NCI-H146 (cell line): ENCODE measurements at regions not wholly inside any gene's neighbourhood (a gene's known extent, or its start where the extent isn't known, plus 50 kb on each side); places are given as distances from the start of the nearest gene placed in this dataset.

ENCODE experiments used
- DNase-seq: peaks from one replicate; lab custom pipeline; 2025; lab: John Stamatoyannopoulos, UW

DNA sequence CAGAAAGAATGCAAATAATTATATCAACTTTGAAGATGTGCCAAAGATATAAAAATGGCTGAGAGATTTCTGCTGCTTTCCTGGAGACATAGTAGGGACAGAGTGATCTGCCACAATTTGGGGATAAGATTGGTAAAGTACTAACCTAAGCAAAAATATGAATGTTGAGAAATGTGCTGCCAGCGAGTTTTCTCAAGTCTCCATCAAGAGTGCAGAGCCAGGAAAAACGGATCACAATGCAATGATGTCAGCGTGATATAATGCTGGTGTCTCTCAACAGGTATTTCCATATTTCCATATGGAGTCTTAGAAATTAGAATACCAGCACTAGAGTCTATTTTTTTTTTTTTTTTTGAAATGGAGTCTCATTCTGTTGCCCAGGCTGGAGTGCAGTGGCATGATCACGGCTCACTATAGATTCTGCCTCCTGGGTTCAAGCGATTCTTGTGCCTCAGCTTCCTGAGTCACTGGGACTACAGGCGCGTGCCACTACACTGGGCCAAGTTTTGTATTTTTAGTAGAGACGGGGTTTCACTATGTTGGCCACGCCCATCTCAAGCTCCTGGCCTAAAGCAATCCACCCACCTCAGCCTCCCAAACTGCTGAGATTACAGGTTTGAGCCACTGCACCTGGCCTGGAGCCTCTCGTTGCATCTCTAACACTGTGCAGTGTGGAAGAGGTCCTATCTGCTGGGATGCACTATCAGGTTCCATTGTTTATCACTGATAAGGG lies 893.5 kb downstream of the TRIML1 start:
- no peak for DNase-seq

DNA sequence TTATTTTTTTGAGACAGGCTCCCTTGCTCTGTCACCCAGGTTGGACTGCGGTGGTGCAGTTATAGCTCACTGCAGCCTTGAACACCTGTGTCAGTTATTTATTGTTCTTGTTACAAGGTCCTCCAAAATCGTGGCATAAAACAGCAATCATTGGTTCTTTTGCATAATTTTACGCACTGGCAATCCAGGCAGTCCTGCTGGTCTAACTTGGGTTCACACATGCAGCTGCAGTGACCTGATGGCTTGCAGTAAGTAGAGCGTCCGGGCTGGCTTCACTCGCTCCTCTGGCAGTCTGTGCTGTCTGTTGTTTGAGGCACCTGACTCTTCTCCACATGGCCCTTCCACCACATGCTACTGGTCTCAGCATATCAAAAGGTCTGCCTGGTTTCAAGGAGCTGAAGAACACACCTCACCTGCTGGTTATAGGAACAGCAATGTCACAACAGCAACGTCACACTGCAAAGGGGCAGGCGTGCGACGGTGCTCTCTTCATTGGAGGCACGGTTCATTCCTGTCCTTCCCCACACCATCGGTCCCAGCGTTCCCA lies 894.6 kb downstream of the TRIML1 start:
- DNase-seq = no peak

DNA sequence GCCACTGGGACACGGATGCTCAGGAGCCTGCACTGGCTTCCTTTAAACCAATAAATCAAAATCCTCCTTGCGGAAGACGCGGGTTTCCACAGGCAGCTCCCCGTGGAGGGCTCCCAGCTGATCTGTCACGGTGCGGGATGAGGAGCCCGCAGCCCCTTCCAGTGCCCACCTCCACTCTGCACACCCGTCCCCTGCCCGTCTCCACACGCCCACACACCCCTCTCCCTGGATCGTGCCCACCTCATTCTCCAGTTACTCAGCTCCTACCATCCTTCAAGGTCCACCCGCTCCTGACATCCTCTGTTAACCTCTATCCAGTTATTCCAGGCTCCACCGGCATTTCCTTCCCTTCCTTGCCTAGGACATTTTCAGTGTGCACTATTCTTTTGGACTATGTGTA lies 895.9 kb downstream of the TRIML1 start:
- DNase-seq = no peak

GRCh38 chr4:189035654-189036053 lies 896.4 kb downstream of the TRIML1 start:
- no peak for DNase-seq

GRCh38 chr4:189036906-189037305 lies 897.7 kb downstream of the TRIML1 start:
- no peak for DNase-seq

GRCh38 chr4:189046642-189047041 lies 894.0 kb upstream of the FRG1 start:
- DNase-seq = no peak

DNA sequence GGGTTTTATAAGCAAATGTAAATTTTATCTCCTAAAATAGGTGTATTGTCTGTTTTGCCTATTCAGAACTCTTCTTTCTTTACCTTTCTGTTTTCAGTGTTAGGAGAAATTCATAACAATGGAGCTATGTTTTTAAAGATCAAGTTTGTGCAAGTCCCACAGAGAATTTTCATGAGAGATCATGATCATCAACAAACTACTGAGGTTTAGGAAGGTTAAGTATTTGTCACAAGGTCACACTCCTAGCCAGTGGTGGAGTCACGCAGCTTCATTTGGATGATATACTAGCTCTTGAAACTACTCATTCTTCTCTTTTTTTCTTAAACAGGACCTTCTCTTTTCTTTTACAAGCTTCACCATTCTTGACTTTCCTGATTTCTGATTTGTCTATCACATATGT lies 892.6 kb upstream of the FRG1 start:
- DNase-seq = no peak

GRCh38 chr4:189049682-189050081 lies 891.0 kb upstream of the FRG1 start:
- DNase-seq = peak; percentile 11

GRCh38 chr4:189050643-189051042 lies 890.0 kb upstream of the FRG1 start:
- peak; percentile 23 for DNase-seq

GRCh38 chr4:189053621-189054020 lies 887.1 kb upstream of the FRG1 start:
- peak; percentile 34 for DNase-seq

- DNase-seq = no peak
Measured at GRCh38 chr4:189060104-189060503, 880.6 kb upstream of the FRG1 start.

GRCh38 chr4:189062047-189062820 lies 878.4 kb upstream of the FRG1 start:
- no peak for DNase-seq

DNA sequence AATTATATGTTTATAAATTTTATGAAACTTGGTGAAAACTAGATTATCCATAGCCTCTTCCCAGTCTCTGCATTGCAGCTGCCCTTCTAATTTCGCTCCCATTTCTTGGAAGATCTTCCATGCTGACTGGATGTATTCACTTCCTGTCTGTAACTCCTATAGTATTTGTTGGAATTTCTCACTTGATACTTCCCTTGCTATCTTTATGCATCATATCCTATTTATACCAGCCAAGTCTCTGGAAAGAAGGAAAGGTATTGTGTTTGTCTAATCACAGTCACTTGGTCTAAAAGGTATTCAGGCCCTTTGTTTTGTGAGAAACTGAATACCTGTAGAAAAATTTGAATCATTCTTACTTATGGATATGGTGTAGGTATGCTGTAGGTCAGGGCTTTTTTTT lies 870.9 kb upstream of the FRG1 start:
- DNase-seq = no peak

DNA sequence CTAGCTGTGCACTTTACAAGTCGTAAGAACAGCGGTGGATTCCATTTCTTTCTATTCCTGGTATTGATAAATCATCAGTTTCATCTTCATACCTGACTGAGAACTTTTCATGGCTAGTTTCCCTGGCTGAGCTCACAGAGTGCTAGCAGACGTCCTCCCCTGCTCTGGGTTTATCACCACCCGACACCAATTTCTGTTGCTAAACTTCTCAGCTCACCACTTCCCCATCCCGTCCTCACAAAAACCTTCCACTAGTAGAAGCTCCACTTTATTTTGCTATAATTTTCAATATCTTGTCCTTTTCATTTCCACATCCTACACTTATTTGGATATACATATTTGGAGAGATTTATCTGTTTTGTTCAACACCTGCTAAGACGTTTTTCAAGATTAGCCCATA lies 869.4 kb upstream of the FRG1 start:
- no peak for DNase-seq

DNA sequence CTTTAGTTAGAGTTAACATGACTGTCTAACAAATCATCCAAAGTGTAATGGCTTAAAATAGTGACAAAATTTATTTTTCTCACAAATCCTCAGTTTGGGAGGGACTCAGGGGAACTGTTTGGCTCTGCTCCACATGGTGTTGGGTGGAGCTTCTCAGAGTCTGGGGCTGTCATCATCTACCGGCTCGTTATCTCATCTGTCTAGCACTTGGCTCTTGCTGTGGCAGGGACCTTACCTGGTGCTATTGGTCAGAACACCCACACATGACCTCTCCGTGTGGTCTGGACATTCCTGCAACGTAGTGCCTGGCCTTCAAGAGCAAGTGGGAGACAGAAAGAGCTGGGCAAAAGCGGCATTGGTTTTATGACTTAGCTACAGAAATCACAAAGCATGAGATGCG lies 866.9 kb upstream of the FRG1 start:
- no peak for DNase-seq

DNA sequence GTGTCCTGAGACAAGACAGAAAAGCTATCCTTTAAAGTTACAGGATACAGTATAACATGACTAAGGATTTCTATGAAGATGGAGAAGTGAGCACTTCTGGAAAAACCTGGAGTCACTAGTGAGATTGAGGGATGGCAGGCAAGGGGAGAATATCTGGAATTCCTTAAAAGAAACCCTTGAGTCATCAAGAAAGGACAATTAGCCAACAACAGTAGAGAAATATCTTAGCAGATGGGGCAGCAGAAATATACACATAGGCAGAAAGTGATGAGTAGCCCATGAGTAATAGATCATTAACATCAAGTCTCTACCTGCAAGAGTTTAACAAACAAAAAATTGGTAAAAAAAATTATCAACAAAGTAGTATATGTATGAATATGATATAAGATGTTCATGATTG lies 858.8 kb upstream of the FRG1 start:
- DNase-seq = no peak

GRCh38 chr4:189083769-189084168 lies 856.9 kb upstream of the FRG1 start:
- no peak for DNase-seq

- DNase-seq = no peak
Measured at GRCh38 chr4:189084671-189085070, 856.0 kb upstream of the FRG1 start.

GRCh38 chr4:189087971-189088370 lies 852.7 kb upstream of the FRG1 start:
- DNase-seq = no peak

DNA sequence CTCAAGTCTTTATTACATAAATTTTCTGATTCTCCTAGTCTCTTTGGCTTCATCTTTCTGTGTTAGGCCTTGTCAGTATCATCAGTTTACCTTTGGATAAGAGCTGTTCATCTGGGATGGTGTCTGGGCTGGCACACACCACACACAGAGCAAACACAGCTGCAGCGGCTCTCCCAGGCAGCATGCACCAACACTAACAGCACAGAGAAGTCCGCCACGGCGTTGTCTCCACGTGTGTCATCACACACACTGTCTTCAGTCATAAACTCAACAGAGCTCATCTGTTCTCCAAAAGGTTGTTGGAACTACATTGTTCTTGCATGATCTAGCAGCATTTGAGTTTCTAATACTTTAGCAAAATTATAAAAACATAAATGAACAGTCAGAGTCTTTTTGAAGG lies 851.9 kb upstream of the FRG1 start:
- DNase-seq = peak; percentile 41

DNA sequence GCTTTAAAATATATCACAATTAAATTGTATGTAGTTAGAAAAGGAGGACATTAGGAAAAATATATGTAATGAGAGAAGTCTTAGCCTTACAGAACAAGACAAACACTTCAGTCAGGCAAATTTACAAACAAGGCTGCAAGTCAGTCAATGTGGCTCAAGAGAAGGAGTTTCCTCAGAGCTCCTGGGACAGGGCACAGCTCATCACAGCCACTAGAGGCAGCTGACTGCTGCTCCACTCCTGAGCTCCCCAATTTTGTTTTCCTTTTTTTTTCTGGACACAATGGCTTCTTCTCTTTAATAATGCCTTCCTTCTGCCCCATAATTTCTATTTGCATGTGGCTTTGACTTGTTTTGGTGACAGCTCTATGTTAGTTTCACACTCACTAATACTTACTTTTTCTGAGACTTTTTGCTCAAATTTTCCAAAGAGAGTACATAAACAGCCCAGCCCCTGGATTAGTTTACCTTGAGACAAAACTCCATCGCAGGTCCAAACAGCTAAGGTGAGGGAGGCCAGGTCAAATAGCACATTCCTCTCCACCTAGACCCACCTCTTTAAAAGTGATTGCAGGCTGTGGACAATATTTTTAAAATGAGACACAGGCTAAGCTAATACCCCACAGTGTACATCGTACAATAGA lies 850.4 kb upstream of the FRG1 start:
- peak; percentile 0 for DNase-seq

DNA sequence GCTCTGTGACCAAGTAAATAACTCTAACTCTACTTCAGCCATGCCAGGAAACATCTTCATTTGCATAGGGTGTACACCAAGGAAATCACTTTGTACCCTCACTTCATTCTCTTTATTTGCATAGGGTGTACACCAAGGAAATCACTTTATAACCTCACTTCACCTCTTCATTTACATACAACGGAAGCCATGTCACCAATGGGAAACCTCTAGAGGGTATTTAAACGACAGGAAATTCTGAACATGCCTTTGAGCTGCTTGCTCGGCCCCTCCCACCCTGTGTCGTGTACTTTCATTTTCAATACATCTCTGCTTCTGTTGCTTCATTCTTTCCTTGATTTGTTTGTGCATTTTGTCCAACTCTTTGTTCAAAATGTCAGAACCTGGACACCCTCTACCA lies 848.1 kb upstream of the FRG1 start:
- DNase-seq = no peak

GRCh38 chr4:189096108-189096507 lies 844.6 kb upstream of the FRG1 start:
- no peak for DNase-seq
